ENCODE measurements at regions not wholly inside any gene's neighbourhood (a gene's known extent, or its start where the extent isn't known, plus 50 kb on each side); places are given as distances from the start of the nearest gene placed in this dataset.

DNA sequence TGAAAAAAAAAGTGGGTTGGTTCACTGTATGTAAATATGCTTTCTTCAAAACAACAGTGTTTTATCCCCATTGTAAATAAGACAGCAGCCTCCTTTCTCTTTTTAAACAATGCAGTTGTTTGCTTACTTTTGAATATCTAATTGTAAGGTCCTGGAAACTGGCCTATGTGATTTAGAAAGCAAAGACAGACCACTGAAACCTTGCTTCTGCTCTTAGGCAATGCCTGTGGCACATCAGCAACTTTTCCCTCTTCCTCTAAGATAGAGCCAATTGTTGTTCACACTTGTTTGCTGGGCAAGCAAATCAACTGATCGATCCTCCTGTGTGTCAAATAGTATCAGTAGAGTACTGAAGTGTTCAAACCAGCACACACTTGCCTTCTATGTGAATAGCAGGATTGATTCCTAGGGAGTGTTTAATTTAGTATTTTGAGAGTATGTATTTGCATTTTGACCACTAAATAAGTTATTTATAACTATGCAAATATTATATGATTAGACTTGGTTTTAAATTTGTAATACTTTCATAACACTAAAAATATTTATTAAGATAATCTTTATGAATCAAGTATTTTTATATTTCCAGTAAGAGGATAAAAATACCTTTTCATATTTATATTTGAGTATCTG, 55.4 kb upstream of the GRPR start:
- H3K27ac ChIP-seq (ENCODE audit: low read length), result no peak overlapping the region
- H3K9me3 ChIP-seq (ENCODE audit: control insufficient read depth, insufficient read depth, low read depth, low read length), result no peaks in the 10 kb centered on the region
- ChIA-PET CTCF (no interaction called here), POLR2A (no interaction called here)
- intact Hi-C loops (cut with micrococcal nuclease; ENCODE audit: unreplicated experiment) (no loop called here), in situ Hi-C loops (cut with HindIII; ENCODE audit: low pct_unique_long_range_greater_than_20kb, low sequenced_read_pairs) (no loop called here)
- no peaks in the 10 kb centered on the region for H3K4me1 ChIP-seq (ENCODE audit: control insufficient read depth, insufficient read depth, low read length)
- no peaks in the 10 kb centered on the region for H3K27me3 ChIP-seq (ENCODE audit: control insufficient read depth, insufficient read depth, low read length)
- no peak overlapping the region for H3K4me3 ChIP-seq (ENCODE audit: low read depth in 2 of 2, low read length in 2 of 2)
- BruUV-seq (replicated peaks), result no TSS peak
- ATAC-seq, result no peak
- no peak for TF ChIP-seq TCF7L2 (IDR thresholded peaks at IDR 0.05; ENCODE audit: low read depth, low read length)
- no peak for TF ChIP-seq SIN3A (IDR thresholded peaks at IDR 0.05; ENCODE audit: borderline replicate concordance, insufficient read depth, low read depth, low read length)
- no peak for TF ChIP-seq POLR2AphosphoS5 (IDR thresholded peaks at IDR 0.05; ENCODE audit: low read depth, low read length)
- TF ChIP-seq, protein P1, sequence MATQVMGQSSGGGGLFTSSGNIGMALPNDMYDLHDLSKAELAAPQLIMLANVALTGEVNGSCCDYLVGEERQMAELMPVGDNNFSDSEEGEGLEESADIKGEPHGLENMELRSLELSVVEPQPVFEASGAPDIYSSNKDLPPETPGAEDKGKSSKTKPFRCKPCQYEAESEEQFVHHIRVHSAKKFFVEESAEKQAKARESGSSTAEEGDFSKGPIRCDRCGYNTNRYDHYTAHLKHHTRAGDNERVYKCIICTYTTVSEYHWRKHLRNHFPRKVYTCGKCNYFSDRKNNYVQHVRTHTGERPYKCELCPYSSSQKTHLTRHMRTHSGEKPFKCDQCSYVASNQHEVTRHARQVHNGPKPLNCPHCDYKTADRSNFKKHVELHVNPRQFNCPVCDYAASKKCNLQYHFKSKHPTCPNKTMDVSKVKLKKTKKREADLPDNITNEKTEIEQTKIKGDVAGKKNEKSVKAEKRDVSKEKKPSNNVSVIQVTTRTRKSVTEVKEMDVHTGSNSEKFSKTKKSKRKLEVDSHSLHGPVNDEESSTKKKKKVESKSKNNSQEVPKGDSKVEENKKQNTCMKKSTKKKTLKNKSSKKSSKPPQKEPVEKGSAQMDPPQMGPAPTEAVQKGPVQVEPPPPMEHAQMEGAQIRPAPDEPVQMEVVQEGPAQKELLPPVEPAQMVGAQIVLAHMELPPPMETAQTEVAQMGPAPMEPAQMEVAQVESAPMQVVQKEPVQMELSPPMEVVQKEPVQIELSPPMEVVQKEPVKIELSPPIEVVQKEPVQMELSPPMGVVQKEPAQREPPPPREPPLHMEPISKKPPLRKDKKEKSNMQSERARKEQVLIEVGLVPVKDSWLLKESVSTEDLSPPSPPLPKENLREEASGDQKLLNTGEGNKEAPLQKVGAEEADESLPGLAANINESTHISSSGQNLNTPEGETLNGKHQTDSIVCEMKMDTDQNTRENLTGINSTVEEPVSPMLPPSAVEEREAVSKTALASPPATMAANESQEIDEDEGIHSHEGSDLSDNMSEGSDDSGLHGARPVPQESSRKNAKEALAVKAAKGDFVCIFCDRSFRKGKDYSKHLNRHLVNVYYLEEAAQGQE (IDR thresholded peaks at IDR 0.05; ENCODE audit: insufficient read depth in 1 of 2, low read depth in 2 of 2, low read length in 1 of 2), result no peak
- TF ChIP-seq, protein P2, sequence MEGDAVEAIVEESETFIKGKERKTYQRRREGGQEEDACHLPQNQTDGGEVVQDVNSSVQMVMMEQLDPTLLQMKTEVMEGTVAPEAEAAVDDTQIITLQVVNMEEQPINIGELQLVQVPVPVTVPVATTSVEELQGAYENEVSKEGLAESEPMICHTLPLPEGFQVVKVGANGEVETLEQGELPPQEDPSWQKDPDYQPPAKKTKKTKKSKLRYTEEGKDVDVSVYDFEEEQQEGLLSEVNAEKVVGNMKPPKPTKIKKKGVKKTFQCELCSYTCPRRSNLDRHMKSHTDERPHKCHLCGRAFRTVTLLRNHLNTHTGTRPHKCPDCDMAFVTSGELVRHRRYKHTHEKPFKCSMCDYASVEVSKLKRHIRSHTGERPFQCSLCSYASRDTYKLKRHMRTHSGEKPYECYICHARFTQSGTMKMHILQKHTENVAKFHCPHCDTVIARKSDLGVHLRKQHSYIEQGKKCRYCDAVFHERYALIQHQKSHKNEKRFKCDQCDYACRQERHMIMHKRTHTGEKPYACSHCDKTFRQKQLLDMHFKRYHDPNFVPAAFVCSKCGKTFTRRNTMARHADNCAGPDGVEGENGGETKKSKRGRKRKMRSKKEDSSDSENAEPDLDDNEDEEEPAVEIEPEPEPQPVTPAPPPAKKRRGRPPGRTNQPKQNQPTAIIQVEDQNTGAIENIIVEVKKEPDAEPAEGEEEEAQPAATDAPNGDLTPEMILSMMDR (IDR thresholded peaks at IDR 0.05), result no peak
- DNase-seq (ENCODE audit: low read depth, low spot score), result no peak
- no peaks in the 10 kb centered on the region for H3K36me3 ChIP-seq (ENCODE audit: control insufficient read depth, insufficient read depth, low read length)

DNA sequence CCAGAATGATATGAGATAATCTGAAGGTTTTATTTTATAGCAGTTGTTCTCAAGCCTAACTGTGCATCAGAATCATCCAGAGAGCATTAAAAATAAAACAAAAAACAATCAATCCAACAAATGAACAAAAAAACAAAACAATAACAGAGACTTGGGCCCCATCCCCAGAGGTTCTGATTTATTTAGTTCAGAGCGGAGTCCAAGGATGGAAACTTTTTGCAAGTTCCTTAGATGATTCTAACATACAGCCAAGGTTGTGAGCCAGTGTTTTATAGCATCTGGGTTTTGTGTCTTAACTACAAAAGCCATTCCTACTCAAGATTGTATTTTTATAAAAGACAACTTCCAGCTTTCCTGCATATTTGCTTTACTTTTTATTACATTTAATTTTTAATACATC, 59.4 kb upstream of the GRPR start:
- no peak overlapping the region for H3K4me3 ChIP-seq (ENCODE audit: low read depth in 2 of 2, low read length in 2 of 2)
- no peaks in the 10 kb centered on the region for H3K27me3 ChIP-seq (ENCODE audit: control insufficient read depth, insufficient read depth, low read length)
- intact Hi-C loops (cut with micrococcal nuclease; ENCODE audit: unreplicated experiment) (no loop called here), in situ Hi-C loops (cut with HindIII; ENCODE audit: low pct_unique_long_range_greater_than_20kb, low sequenced_read_pairs) (no loop called here)
- H3K36me3 ChIP-seq (ENCODE audit: control insufficient read depth, insufficient read depth, low read length), result no peaks in the 10 kb centered on the region
- no peak overlapping the region for H3K27ac ChIP-seq (ENCODE audit: low read length)
- H3K4me1 ChIP-seq (ENCODE audit: control insufficient read depth, insufficient read depth, low read length), result no peaks in the 10 kb centered on the region
- CTCF ChIA-PET, result no interaction called here
- no peaks in the 10 kb centered on the region for H3K9me3 ChIP-seq (ENCODE audit: control insufficient read depth, insufficient read depth, low read depth, low read length)
- no peak for DNase-seq (ENCODE audit: low read depth, low spot score)
- BruUV-seq (replicated peaks), result no TSS peak
- no peak for ATAC-seq
- POLR2A ChIA-PET, result no interaction called here
- TF ChIP-seq TCF7L2 (IDR thresholded peaks at IDR 0.05; ENCODE audit: low read depth, low read length) (no peak), POLR2AphosphoS5 (IDR thresholded peaks at IDR 0.05; ENCODE audit: low read depth, low read length) (no peak)
- TF ChIP-seq, protein P2 (IDR thresholded peaks at IDR 0.05), result no peak

Measured in Panc1 (cell line).